Suppressor macrophage treated with lipopolysaccharide for 1 hour (primary cell): ENCODE measurements at regions not wholly inside any gene's neighbourhood (a gene's known extent, or its start where the extent isn't known, plus 50 kb on each side); places are given as distances from the start of the nearest gene placed in this dataset.

Experiments used
- DNase-seq, 3 donors: peaks; one replicate each; pipeline ENCODE4 v3.0.0-alpha.2; 2020 to 2022

- no peak for DNase-seq
These were observed 151.2 kb upstream of the TNR start for GRCh38 chr1:175894581-175894980.

GRCh38 chr1:175893192-175893591 is 149.8 kb upstream of the TNR start:
- DNase-seq, result no peak

- no peak for DNase-seq
These were observed 149.3 kb upstream of the TNR start for GRCh38 chr1:175892686-175893085.

GRCh38 chr1:175891783-175892309 is 148.5 kb upstream of the TNR start:
- no peak for DNase-seq

- DNase-seq, result no peak
These were observed 147.6 kb upstream of the TNR start for GRCh38 chr1:175890958-175891357.

- DNase-seq, result no peak
These were observed 146.5 kb upstream of the TNR start for GRCh38 chr1:175889848-175890247.

GRCh38 chr1:175888996-175889395 is 145.6 kb upstream of the TNR start:
- no peak for DNase-seq

GRCh38 chr1:175887981-175888428 is 144.6 kb upstream of the TNR start:
- DNase-seq, result peak; percentile 52 to 69 (median 55)

- no peak for DNase-seq
These were observed 144.1 kb upstream of the TNR start for GRCh38 chr1:175887521-175887920.

- no peak for DNase-seq
These were observed 141.9 kb upstream of the TNR start for GRCh38 chr1:175885326-175885725.

- no peak for DNase-seq
These were observed 141.0 kb upstream of the TNR start for GRCh38 chr1:175884369-175884768.

GRCh38 chr1:175882192-175882591 is 138.8 kb upstream of the TNR start:
- no peak for DNase-seq

- DNase-seq, result no peak
These were observed 138.0 kb upstream of the TNR start for GRCh38 chr1:175881246-175881976.

GRCh38 chr1:175878775-175879174 is 135.4 kb upstream of the TNR start:
- DNase-seq, result no peak

GRCh38 chr1:175877939-175878737 is 134.7 kb upstream of the TNR start:
- DNase-seq, result no peak

- DNase-seq, result no peak
These were observed 132.2 kb upstream of the TNR start for GRCh38 chr1:175875556-175875955.

- DNase-seq, result no peak
These were observed 130.7 kb upstream of the TNR start for GRCh38 chr1:175874081-175874480.

- peak in 1 of 3 donors; percentile 6 for DNase-seq
These were observed 130.0 kb upstream of the TNR start for GRCh38 chr1:175873290-175873935.

- DNase-seq, result no peak
These were observed 129.2 kb upstream of the TNR start for GRCh38 chr1:175872588-175872987.

- DNase-seq, result no peak
These were observed 128.3 kb upstream of the TNR start for GRCh38 chr1:175871647-175872046.

GRCh38 chr1:175870217-175870616 is 126.8 kb upstream of the TNR start:
- no peak for DNase-seq

- DNase-seq, result no peak
These were observed 123.4 kb upstream of the TNR start for GRCh38 chr1:175866776-175867175.

- no peak for DNase-seq
These were observed 121.8 kb upstream of the TNR start for GRCh38 chr1:175865041-175865766.
